ENCODE measurements at regions not wholly inside any gene's neighbourhood (a gene's known extent, or its start where the extent isn't known, plus 50 kb on each side); places are given as distances from the start of the nearest gene placed in this dataset.
A peak's percentile ranks its signal among the peaks of the same experiment; 100 is the strongest.
"Not testable (repeated sequence)": the region's sequence is repeated elsewhere in the genome, so short reads cannot be mapped to it uniquely, and the experiment has no call there.

DNA sequence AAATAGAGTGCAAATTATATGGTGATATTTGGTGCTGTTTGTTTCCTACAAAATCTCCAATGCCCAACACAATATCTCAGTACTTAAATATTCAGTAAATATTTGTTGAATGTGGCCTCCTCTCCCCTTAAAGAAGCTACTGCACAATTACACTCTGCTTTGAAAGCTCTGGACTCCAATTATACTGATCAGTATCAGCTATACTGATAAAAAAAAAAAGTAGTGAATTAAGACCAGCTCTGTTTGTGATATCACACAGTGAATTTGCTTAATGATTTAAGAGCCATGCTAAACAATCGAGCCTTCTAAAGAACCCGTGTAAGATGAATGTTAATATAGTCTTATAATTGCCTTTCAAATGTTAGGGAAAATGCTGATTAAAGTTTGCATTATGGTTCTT, 543.2 kb upstream of the API5 start:
- no peak for DNase-seq (ENCODE audit: low spot score)

- peak; percentile 16 for DNase-seq (ENCODE audit: low spot score)
Measured at GRCh38 chr11:42770444-42771065, 541.2 kb upstream of the API5 start.

DNA sequence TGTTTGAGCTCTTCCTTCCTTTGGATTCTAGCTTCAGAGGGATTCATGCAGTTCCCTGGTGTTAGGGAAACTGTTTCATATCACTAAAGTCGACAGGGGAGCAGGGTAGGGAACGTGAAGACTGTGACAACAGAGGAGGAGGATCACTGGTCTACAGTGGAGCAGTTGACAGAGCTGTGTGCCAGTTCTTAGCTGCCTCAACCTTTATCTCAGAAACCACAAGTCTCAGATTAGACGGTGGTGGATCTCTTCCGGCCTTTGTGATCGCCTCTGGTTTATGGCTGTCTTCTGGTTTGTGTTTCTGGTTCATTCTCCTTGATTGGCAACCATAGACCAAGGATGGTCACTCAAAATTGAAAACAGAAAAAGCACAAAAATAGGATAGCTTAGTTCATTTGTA, 538.9 kb upstream of the API5 start:
- no peak for DNase-seq (ENCODE audit: low spot score)

- no peak for DNase-seq (ENCODE audit: low spot score)
Measured at GRCh38 chr11:42773729-42774128, 538.1 kb upstream of the API5 start.

DNA sequence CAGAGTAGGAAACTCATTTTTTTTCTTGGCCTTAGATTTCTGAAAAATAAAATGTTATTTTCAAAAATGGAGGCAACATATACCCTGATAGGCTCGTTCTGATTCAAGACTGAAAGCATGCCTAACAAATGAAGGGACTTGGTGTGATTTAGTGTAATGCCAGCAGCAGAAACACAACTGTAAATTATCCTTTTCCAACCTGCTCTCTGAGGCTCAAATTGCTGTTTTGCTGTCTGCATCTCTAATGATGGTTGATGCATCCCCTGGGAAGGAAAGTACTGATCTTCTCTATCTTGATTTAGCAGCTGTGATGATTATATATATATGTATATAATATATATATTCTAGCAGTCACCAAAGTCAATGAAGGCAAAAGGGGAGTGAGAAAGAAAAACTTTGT, 537.2 kb upstream of the API5 start:
- no peak for DNase-seq (ENCODE audit: low spot score)

GRCh38 chr11:42777776-42778175, 534.0 kb upstream of the API5 start:
- no peak for DNase-seq (ENCODE audit: low spot score)

GRCh38 chr11:42778193-42778592, 533.6 kb upstream of the API5 start:
- no peak for DNase-seq (ENCODE audit: low spot score)

- no peak for DNase-seq (ENCODE audit: low spot score)
Measured at GRCh38 chr11:42779555-42779954, 532.2 kb upstream of the API5 start.

- no peak for DNase-seq (ENCODE audit: low spot score)
Measured at GRCh38 chr11:42786981-42787380, 524.8 kb upstream of the API5 start.

DNA sequence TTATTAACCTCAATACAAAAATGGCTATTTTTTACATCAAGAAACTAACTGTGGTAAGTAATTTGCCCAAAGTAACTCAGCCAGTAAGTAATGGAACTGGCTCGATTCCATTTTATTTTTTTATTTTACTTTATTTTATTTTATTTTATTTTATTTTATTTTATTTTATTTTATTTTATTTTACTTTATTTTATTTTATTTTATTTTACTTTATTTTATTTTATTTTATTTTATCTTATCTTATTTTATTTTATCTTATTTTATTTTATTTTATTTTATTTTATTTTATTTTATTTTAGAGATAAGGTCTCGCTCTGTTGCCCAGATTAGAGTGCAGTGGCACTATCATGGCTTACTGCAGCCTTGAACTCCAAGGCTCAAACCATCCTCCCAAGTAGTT, 516.3 kb upstream of the API5 start:
- not testable (repeated sequence) for DNase-seq (ENCODE audit: low spot score)

GRCh38 chr11:42800041-42800440, 511.8 kb upstream of the API5 start:
- DNase-seq (ENCODE audit: low spot score) = no peak

GRCh38 chr11:42802201-42802899, 509.4 kb upstream of the API5 start:
- DNase-seq (ENCODE audit: low spot score) = peak; percentile 20

DNA sequence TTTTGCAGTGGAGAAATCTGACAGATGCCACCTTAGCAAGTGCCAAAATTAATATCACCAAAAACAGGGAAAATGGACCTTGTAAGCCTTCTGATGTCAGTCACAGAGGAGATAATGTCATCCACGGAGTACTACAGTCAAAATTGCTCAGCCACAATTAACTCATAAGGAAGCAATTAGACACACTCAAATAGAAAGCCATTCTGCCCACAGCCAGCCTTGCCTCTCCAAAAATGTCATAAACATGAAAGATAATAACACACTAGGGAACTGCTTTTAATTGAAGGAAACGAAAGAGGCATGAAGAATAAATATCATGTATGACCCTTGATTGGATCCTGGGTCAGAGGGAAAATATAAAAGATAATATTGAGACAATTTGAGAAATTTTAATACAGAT, 505.6 kb upstream of the API5 start:
- DNase-seq (ENCODE audit: low spot score) = no peak

GRCh38 chr11:42812361-42812760, 499.4 kb upstream of the API5 start:
- DNase-seq (ENCODE audit: low spot score) = no peak

DNA sequence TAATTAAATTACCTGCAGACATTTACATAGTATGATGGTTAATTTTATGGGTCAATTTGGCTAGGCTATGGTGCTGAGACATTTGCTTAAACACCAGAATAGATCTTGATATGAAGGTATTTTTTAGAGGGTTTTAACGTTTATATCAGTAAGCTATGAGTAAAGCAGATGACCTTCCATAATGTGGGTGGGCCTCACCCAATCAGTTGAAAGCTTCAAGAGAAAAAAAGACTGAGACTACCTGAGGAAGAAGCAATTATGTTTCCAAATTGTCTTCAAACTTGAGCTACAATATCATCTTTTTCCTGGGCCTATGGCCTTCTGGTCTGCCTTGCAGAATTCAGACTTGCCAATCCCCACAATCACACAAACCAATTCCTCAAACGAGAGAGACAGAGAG, 498.8 kb upstream of the API5 start:
- no peak for DNase-seq (ENCODE audit: low spot score)

DNA sequence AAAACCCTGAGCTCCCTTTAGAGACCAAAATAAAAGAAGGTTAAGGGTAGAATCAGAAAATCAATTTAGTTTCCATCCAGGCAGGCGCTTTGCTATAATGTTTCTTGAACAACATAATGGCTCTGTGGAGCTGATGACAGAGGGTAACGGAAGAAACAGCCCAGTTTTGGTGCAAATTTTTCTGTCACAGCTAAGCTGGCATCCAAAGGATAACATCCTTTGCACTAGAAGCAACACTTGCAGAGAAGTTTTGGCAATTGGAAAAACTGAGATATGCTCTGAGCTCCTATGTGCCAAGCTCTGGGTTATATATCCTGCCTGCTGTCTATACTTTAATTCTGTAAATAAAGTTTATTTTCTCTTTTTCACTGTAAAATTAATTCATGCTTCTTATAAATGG, 495.3 kb upstream of the API5 start:
- no peak for DNase-seq (ENCODE audit: low spot score)

- DNase-seq (ENCODE audit: low spot score) = no peak
Measured at GRCh38 chr11:42819126-42819525, 492.7 kb upstream of the API5 start.

- not testable (repeated sequence) for DNase-seq (ENCODE audit: low spot score)
Measured at GRCh38 chr11:42822188-42822587, 489.6 kb upstream of the API5 start.

DNA sequence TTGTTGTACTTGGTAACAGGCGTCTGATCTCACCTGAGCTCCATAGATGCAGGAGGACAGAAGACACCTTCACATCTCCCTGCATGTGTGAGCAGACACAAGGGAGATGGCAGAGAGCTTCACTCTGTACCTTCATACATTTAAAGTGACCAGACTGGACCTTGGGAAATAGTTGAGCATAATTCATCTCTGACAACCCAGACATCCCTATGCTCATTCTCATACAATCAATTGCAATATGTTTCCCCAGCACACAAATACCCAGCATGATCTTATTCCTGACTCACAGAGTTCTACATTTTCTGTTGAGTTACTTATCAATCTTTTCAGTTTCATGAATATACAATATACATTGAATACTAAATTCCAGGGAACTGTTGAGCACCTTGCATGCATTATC, 488.2 kb upstream of the API5 start:
- DNase-seq (ENCODE audit: low spot score) = no peak

GRCh38 chr11:42824067-42824466, 487.7 kb upstream of the API5 start:
- no peak for DNase-seq (ENCODE audit: low spot score)

GRCh38 chr11:42825598-42825997, 486.2 kb upstream of the API5 start:
- no peak for DNase-seq (ENCODE audit: low spot score)

- no peak for DNase-seq (ENCODE audit: low spot score)
Measured at GRCh38 chr11:42827845-42828244, 484.0 kb upstream of the API5 start.

- no peak for DNase-seq (ENCODE audit: low spot score)
Measured at GRCh38 chr11:42837994-42838393, 473.8 kb upstream of the API5 start.

DNA sequence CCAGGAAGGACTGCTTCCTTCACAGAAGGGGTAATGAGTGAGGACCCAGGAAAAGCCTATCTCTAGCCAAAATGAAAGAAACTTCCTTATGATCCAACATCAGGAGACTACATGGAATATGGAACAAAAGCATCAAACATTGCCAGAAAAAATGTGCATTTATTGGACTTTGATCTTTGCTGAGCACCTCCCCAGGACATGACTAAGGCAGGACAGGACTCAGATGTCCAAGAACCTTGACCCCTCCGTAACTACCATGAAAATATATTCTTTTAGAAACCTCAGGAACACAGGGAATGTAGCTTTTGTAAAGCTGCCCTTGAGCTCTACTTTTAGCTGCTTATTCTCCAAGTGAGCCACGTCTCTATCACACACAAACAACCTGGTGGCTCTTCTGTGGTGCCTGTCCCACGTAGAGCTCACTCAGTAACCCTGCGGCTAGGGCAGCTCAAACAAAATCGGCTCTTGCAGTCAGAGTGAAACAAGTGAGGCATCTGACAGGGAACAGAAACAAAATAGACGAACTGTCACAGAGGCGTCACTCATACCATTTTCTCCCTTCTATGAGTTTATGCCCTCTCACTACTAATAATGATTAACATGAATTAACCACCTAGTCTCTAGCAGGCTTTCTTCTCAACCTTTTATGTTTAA, 471.5 kb upstream of the API5 start:
- no peak for DNase-seq (ENCODE audit: low spot score)
